LNCaP clone FGC (cell line): ENCODE measurements at regions not wholly inside any gene's neighbourhood (a gene's known extent, or its start where the extent isn't known, plus 50 kb on each side); places are given as distances from the start of the nearest gene placed in this dataset.

Source experiments
- DNase-seq: peaks from one replicate; pipeline ENCODE4 v3.0.0-alpha.2; 2011; ENCODE audit warnings: low read depth
- H3K4me3 ChIP-seq: 2 replicates; pipeline ENCODE4 v1.5.1; 2011; ENCODE audit warnings: mild to moderate bottlenecking, low read depth, low read length, control low read depth
- CTCF ChIP-seq: IDR thresholded peaks from 2 replicates; pipeline ENCODE4 v1.5.1; 2012; ENCODE audit warnings: mild to moderate bottlenecking; ENCODE audit not compliant: control insufficient read depth, insufficient read depth; ENCODE audit errors: extremely low read depth

GRCh38 chr3:139103484-139103883 lies 58.8 kb upstream of the PRR23C start:
- TF ChIP-seq CTCF, result no peak
- no peak overlapping the region for H3K4me3 ChIP-seq
- DNase-seq, result no peak

GRCh38 chr3:139104062-139104461 lies 59.4 kb upstream of the PRR23C start:
- no peak overlapping the region for H3K4me3 ChIP-seq
- DNase-seq, result no peak
- TF ChIP-seq CTCF, result no peak

GRCh38 chr3:139105154-139105702 lies 60.5 kb upstream of the PRR23C start:
- TF ChIP-seq CTCF, result no peak
- no peak overlapping the region for H3K4me3 ChIP-seq
- no peak for DNase-seq

- no peak overlapping the region for H3K4me3 ChIP-seq
- TF ChIP-seq CTCF, result no peak
- no peak for DNase-seq
Observed at GRCh38 chr3:139106013-139106932, 61.6 kb upstream of the PRR23C start.

- no peak overlapping the region for H3K4me3 ChIP-seq
- TF ChIP-seq CTCF, result no peak
- DNase-seq, result no peak
Observed at GRCh38 chr3:139107424-139108252, 62.9 kb upstream of the PRR23C start.

GRCh38 chr3:139108253-139108969 lies 63.7 kb upstream of the PRR23C start:
- H3K4me3 ChIP-seq, result no peak overlapping the region
- TF ChIP-seq CTCF, result no peak
- no peak for DNase-seq
